NT2/D1 (cell line): ENCODE measurements at regions not wholly inside any gene's neighbourhood (a gene's known extent, or its start where the extent isn't known, plus 50 kb on each side); places are given as distances from the start of the nearest gene placed in this dataset.

Source experiments
- SUZ12 ChIP-seq: IDR thresholded peaks from 2 replicates; pipeline ENCODE4 v1.6.1; 2011; ENCODE audit not compliant: insufficient read length, insufficient read depth; ENCODE audit errors: extremely low read depth
- YY1 ChIP-seq: IDR thresholded peaks from 2 replicates; pipeline ENCODE4 v1.6.1; 2011; ENCODE audit not compliant: insufficient read length, insufficient read depth
- ZNF274 ChIP-seq: IDR thresholded peaks from 2 replicates; pipeline ENCODE4 v1.6.1; 2011; ENCODE audit warnings: mild to moderate bottlenecking, low read depth, low read length

- no peak for TF ChIP-seq YY1
- TF ChIP-seq ZNF274 = no peak
- no peak for TF ChIP-seq SUZ12
Observed at GRCh38 chr17:77888242-77889134, 70.0 kb upstream of the TNRC6C start.
